ENCODE measurements at regions not wholly inside any gene's neighbourhood (a gene's known extent, or its start where the extent isn't known, plus 50 kb on each side); places are given as distances from the start of the nearest gene placed in this dataset.

DNA sequence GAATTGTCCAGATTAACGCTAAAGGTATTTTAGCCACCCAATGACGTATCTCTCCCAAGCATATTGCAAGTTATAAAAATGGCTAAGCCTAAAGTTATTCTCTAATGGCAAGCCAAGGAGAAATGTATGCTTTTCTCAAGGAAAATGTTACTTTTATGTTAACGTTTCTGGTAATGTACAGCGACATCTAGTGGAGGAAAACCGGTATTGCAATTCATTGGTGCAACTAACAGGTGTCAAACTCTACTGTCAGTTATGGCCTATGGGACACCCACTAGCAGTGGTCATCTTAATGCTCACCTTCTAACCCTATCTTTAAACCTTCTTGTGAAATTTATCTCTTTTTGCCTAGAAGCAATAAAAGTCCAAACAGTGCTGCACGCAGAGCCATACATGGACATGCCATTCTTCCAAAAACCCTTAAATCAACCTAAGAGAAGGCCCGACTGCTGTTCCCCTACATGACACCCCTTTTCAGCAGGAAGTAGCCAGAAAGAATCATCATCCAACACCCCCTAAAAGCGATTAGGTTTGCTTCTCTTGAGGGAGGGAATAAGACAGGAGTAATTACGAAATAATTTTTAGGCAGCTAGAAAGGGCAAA is 68.7 kb upstream of the LRIF1 start:
- Histone ChIP-seq H4K20me1 (ENCODE audit: insufficient read depth, low read length) (no peaks in the 10 kb centered on the region), H3K4me3 (ENCODE audit: insufficient read depth, low read depth, low read length) (no peak overlapping the region), H2BK5ac (ENCODE audit: low read depth, low read length, poor library complexity, severe bottlenecking) (no peak overlapping the region), H3K4me2 (ENCODE audit: low read depth, low read length) (no peak overlapping the region), H2BK120ac (ENCODE audit: low read depth, low read length) (no peak overlapping the region), H3K9me3 (ENCODE audit: control insufficient read depth, insufficient read depth, low read length) (no peaks in the 10 kb centered on the region), H3K79me1 (ENCODE audit: low read depth in 1 of 2, low read length in 2 of 2) (no peaks in the 10 kb centered on the region), H2AK5ac (ENCODE audit: low read depth, low read length) (no peak overlapping the region), H4K5ac (ENCODE audit: low read depth, low read length) (no peak overlapping the region), H3K56ac (ENCODE audit: extremely low read depth, insufficient read depth, low read length) (no peak overlapping the region), H2BK15ac (ENCODE audit: low read depth, low read length) (no peak overlapping the region), H2AK9ac (replicated peaks; ENCODE audit: low read depth, low read length, poor library complexity) (no peak overlapping the region), H2BK20ac (ENCODE audit: low read depth, low read length) (no peak overlapping the region), H2AFZ (replicated peaks; ENCODE audit: low read length, poor library complexity) (no peak overlapping the region), H3K4ac (ENCODE audit: low read depth, low read length) (no peak overlapping the region), H3K27ac (ENCODE audit: insufficient read depth, low read length) (no peak overlapping the region), H4K91ac (ENCODE audit: insufficient read depth, low read depth, low read length) (no peak overlapping the region), H3K23ac (ENCODE audit: low read depth, low read length) (no peak overlapping the region), H3K27me3 (ENCODE audit: control insufficient read depth, insufficient read depth, low read length) (no peaks in the 10 kb centered on the region), H3K36me3 (ENCODE audit: control insufficient read depth, insufficient read depth, low read length) (no peaks in the 10 kb centered on the region), H3K9ac (ENCODE audit: low read depth, low read length) (no peak overlapping the region), H3K4me1 (ENCODE audit: control insufficient read depth, insufficient read depth, low read length) (no peaks in the 10 kb centered on the region), H3K14ac (replicated peaks; ENCODE audit: low read depth, low read length) (no peak overlapping the region), H3K9me1 (ENCODE audit: insufficient read depth, low read length) (no peaks in the 10 kb centered on the region), H4K8ac (ENCODE audit: low read depth in 2 of 2, low read length in 2 of 2) (no peak overlapping the region), H3K18ac (ENCODE audit: low read depth, low read length) (no peak overlapping the region)
- 33% methylated on average over 1 of the region's 9 CpGs; no CpG with 5 or more reads in 1 of the 2 experiments for WGBS, 2 experiments (ENCODE audit: extremely low coverage in 2 of 2, insufficient read length in 1 of 2)
- DNase-seq: peak; percentile 27
- TF ChIP-seq RAD21 (IDR thresholded peaks at IDR 0.05; ENCODE audit: low read length): peak; percentile 35; the same call in 1 of the 2 replicates
- TF ChIP-seq RCOR1 (IDR thresholded peaks at IDR 0.05; ENCODE audit: insufficient replicate concordance, low read length): no peak
- TF ChIP-seq CTCF (conservative IDR thresholded peaks at IDR 0.05; ENCODE audit: low read depth, low read length): peak; percentile 62
- in situ Hi-C loops (cut with MboI; ENCODE audit: low sequenced_read_pairs): loop anchor here (25.0 kb wide), 1 partner anchor 305 kb away; no protein-coding TSS in a partner anchor
- POLR2A ChIA-PET (ENCODE audit: unreplicated experiment): no interaction called here
- CTCF ChIA-PET: no interaction called here
- BruUV-seq (replicated peaks): no TSS peak
- ATAC-seq (ENCODE audit: low read depth): no peak
- intact Hi-C loops (cut with micrococcal nuclease): loop anchor here (1.0 to 10.0 kb wide), 2 partner anchors 185 to 192 kb away; partner anchors contain the start of gene CHI3L2
- dilution Hi-C loops (cut with HindIII; ENCODE audit: low sequenced_read_pairs, unreplicated experiment): no loop called here

All from IMR-90 (cell line).